NCI-H460 (cell line): ENCODE measurements at regions not wholly inside any gene's neighbourhood (a gene's known extent, or its start where the extent isn't known, plus 50 kb on each side); places are given as distances from the start of the nearest gene placed in this dataset.

Experiments used
- DNase-seq: peaks from one replicate; pipeline ENCODE4 v3.0.0-alpha.2; 2016; ENCODE audit warnings: low read depth; ENCODE audit errors: extremely low read depth

- no peak for DNase-seq
Measured at GRCh38 chr7:109259151-109259550, 689.5 kb downstream of the DNAJB9 start.

GRCh38 chr7:109261781-109262180, 692.1 kb downstream of the DNAJB9 start:
- DNase-seq, result no peak

- DNase-seq, result no peak
Measured at GRCh38 chr7:109266610-109267009, 696.9 kb downstream of the DNAJB9 start.

- no peak for DNase-seq
Measured at GRCh38 chr7:109276348-109276747, 706.7 kb downstream of the DNAJB9 start.

- no peak for DNase-seq
Measured at GRCh38 chr7:109282726-109283125, 713.1 kb downstream of the DNAJB9 start.

GRCh38 chr7:109284943-109285342, 715.3 kb downstream of the DNAJB9 start:
- DNase-seq, result no peak

GRCh38 chr7:109295158-109295557, 725.5 kb downstream of the DNAJB9 start:
- no peak for DNase-seq

GRCh38 chr7:109308816-109309215, 739.1 kb downstream of the DNAJB9 start:
- no peak for DNase-seq

GRCh38 chr7:109309790-109310189, 740.1 kb downstream of the DNAJB9 start:
- DNase-seq, result no peak

GRCh38 chr7:109318136-109318535, 748.5 kb downstream of the DNAJB9 start:
- DNase-seq, result no peak

GRCh38 chr7:109322833-109323232, 753.2 kb downstream of the DNAJB9 start:
- DNase-seq, result no peak

GRCh38 chr7:109331423-109331822, 761.7 kb downstream of the DNAJB9 start:
- DNase-seq, result no peak

- no peak for DNase-seq
Measured at GRCh38 chr7:109335951-109336350, 766.3 kb downstream of the DNAJB9 start.

GRCh38 chr7:109336531-109336930, 766.9 kb downstream of the DNAJB9 start:
- no peak for DNase-seq

- DNase-seq, result no peak
Measured at GRCh38 chr7:109343678-109344077, 774.0 kb downstream of the DNAJB9 start.

- no peak for DNase-seq
Measured at GRCh38 chr7:109351493-109351892, 781.8 kb downstream of the DNAJB9 start.

GRCh38 chr7:109354000-109354399, 784.3 kb downstream of the DNAJB9 start:
- DNase-seq, result no peak

- no peak for DNase-seq
Measured at GRCh38 chr7:109354552-109354951, 784.9 kb downstream of the DNAJB9 start.

- DNase-seq, result no peak
Measured at GRCh38 chr7:109375823-109376222, 806.1 kb downstream of the DNAJB9 start.

- DNase-seq, result no peak
Measured at GRCh38 chr7:109376576-109376975, 806.9 kb downstream of the DNAJB9 start.

- no peak for DNase-seq
Measured at GRCh38 chr7:109377076-109377884, 807.6 kb downstream of the DNAJB9 start.

GRCh38 chr7:109386959-109387358, 817.3 kb downstream of the DNAJB9 start:
- no peak for DNase-seq

GRCh38 chr7:109387530-109387929, 817.9 kb downstream of the DNAJB9 start:
- DNase-seq, result no peak
